ENCODE measurements at regions not wholly inside any gene's neighbourhood (a gene's known extent, or its start where the extent isn't known, plus 50 kb on each side); places are given as distances from the start of the nearest gene placed in this dataset.

DNA sequence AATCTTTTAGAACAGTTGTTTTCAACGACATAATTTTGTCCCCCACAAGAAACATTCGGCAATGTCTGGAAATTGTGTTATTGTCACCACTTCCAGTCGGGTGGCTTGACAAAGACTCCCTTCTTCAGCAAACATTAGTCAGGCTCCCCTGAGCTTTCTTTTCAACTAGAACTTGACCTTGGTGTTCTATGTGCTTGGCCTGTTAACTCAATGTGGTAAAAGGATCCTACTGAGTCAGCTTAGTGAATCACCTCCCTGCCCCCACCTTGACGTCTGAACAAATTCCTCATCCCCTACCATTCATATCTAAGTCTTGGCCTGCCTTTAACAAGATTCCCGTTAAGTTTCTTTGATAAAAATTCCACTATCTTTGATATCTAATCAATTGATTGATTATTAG is 465.0 kb upstream of the ROBO1 start:
- TF ChIP-seq EZH2phosphoT487 (IDR thresholded peaks at IDR 0.05; ENCODE audit: insufficient read depth, low read depth) (no peak), EZH2 (IDR thresholded peaks at IDR 0.05; ENCODE audit: insufficient read depth, poor library complexity, severe bottlenecking) (no peak)
